A549 (cell line): ENCODE measurements at regions not wholly inside any gene's neighbourhood (a gene's known extent, or its start where the extent isn't known, plus 50 kb on each side); places are given as distances from the start of the nearest gene placed in this dataset.

Source experiments
- BHLHE40 ChIP-seq: IDR thresholded peaks from 2 replicates; pipeline ENCODE4 v1.6.1; 2012; ENCODE audit warnings: low read depth, low read length, inconsistent platforms
- HDAC2 ChIP-seq: fragments of 200-600 bp; sonication (generic); IDR thresholded peaks from 2 replicates; pipeline ENCODE4 v1.6.1; 2016
- POLR2A ChIP-seq: IDR thresholded peaks from 2 replicates; pipeline ENCODE4 v1.6.1; 2012; ENCODE audit warnings: mild to moderate bottlenecking, low read length
- REST ChIP-seq: fragments of 200-600 bp; sonication (generic); IDR thresholded peaks from 2 replicates; pipeline ENCODE4 v1.6.1; 2016; ENCODE audit warnings: antibody characterized with exemption, mild to moderate bottlenecking, moderate library complexity
- SMC3 ChIP-seq: fragments of >200 bp; sonication (Bioruptor Twin); formaldehyde crosslinking; IDR thresholded peaks from 3 replicates; pipeline ENCODE4 v1.6.1; 2018; ENCODE audit warnings: inconsistent platforms

GRCh38 chr5:51679286-51679685, 296.0 kb downstream of the ISL1 start:
- TF ChIP-seq HDAC2 (no peak), BHLHE40 (no peak), SMC3 (no peak), POLR2A (no peak), REST (no peak)
